ENCODE measurements at regions not wholly inside any gene's neighbourhood (a gene's known extent, or its start where the extent isn't known, plus 50 kb on each side); places are given as distances from the start of the nearest gene placed in this dataset.
"Not testable (repeated sequence)": the region's sequence is repeated elsewhere in the genome, so short reads cannot be mapped to it uniquely, and the experiment has no call there.

DNA sequence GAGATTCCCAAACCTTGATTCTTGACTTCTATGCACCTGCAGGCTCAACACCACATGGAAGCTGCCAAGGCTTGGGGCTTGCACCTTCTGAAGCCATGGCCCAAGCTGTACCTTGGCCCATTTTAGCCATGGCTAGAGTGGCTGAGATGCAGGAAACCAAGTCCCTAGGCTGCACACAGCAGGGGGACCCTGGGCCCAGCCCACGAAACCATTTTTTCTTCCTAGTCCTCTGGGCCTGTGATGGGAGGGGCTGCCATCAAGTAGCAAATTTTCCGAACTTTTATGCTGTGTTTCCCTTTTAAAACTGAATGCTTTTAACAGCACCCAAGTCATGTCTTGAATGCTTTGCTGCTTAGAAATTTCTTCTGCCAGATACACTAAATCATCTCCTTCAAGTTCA lies 253.9 kb upstream of the RPS23 start:
- not testable (repeated sequence) for DNase-seq

- DNase-seq = peak; percentile 1
Measured at GRCh38 chr5:82526540-82526939, 248.4 kb upstream of the RPS23 start.

- no peak for DNase-seq
Measured at GRCh38 chr5:82525626-82526025, 247.5 kb upstream of the RPS23 start.

- DNase-seq = no peak
Measured at GRCh38 chr5:82523633-82524032, 245.5 kb upstream of the RPS23 start.

- no peak for DNase-seq
Measured at GRCh38 chr5:82522897-82523296, 244.7 kb upstream of the RPS23 start.

GRCh38 chr5:82521431-82522051 lies 243.4 kb upstream of the RPS23 start:
- no peak for DNase-seq

DNA sequence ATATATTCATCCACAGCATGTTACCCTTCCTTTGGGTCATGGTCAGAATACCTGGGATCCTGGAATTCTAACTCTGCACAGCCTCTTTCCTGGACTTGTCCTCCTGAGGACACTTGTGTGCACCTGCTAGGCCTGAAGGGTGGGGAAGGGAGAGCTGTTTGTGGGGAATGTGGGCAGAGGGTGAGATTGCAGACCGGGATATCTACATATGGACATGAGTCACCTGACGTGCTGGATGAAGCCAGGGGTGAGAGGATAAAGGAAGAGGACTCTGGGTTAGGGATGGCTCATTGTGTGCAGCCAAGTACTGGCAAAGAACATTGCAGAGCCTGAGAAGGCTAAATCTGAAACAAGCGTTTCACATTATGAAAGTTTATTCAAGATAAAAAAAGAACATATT lies 241.4 kb upstream of the RPS23 start:
- no peak for DNase-seq

DNA sequence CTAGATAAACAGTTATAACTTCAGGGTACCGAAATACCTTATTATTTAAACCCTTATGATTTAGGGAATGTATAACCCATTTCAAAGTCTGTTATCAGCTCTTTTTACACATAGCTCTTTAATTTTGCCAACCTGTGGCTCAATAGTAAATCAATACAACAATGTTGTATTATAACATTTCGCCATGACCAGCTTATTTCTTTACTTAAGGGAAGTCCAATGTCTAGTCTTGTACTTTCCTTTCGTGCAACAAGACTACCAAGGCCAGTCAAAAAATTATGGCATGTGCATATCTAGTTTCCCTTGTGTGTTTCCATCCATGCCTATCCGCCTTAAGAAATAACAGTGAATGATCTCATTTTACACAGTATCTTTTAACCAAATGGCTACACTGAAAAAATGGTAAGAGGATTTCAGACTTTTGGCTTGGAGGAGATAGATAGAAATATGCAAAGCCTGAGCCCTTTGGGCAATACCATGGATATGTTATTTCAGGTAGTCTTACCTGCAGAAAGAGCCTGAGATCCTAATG lies 239.5 kb upstream of the RPS23 start:
- DNase-seq = no peak

- DNase-seq = no peak
Measured at GRCh38 chr5:82513738-82514137, 235.6 kb upstream of the RPS23 start.

DNA sequence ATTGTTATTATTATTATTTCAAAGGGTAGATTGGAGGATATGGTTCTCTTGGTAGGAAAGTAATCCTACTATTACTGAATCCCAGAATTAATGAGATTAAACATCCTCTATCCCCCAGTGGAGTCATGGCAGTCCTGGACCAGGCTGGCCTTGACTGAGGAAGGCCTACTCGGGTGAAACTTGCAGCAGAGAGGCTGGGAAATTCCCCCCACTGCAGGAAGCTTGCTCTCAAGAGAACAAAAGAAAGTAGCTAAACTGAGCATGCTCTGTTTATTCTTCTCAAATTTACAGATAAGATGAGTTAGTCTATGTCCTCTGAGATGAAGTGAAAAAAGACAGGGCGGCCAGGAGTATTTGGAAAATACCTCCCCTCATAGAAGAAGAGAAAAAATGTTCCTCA lies 233.9 kb upstream of the RPS23 start:
- peak; percentile 22 for DNase-seq

GRCh38 chr5:82511134-82511533 lies 233.0 kb upstream of the RPS23 start:
- DNase-seq = no peak

GRCh38 chr5:82509762-82510161 lies 231.6 kb upstream of the RPS23 start:
- DNase-seq = no peak

DNA sequence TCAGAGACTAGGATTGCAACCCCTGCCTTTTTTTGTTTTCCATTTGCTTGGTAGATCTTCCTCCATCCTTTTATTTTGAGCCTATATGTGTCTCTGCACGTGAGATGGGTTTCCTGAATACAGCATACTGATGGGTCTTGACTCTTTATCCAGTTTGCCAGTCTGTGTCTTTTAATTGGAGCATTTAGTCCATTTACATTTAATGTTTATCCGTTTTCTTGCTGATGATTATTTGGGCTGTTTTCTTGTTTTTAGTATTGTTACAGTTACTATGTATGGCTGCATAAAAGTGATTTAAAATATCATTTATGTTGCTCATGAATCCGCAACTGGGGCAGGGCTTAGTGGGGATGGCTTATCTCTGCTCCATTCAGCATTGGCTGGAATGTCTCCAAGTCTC lies 228.2 kb upstream of the RPS23 start:
- not testable (repeated sequence) for DNase-seq

- no peak for DNase-seq
Measured at GRCh38 chr5:82499725-82500244, 221.6 kb upstream of the RPS23 start.

DNA sequence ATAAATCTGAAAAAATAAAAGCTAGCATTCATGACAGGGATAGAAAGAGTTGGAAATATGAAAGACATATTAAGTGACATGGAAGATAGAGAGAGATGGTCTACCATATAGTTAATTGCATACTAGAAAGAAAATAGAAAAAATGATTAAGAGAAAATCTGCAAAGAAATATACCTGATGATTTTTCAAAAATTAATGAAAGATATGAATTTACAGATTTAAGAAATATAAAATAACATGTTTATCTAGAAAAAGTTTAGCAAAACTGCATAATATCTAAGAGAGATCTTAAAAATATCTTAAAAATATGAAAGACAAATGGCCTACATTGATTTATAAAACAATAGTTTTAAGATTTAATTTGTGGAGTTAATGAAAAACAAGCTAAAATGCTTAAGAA lies 219.1 kb upstream of the RPS23 start:
- no peak for DNase-seq

GRCh38 chr5:82494942-82495341 lies 216.8 kb upstream of the RPS23 start:
- no peak for DNase-seq

- no peak for DNase-seq
Measured at GRCh38 chr5:82493221-82493620, 215.1 kb upstream of the RPS23 start.

- DNase-seq = no peak
Measured at GRCh38 chr5:82491397-82491796, 213.2 kb upstream of the RPS23 start.

- DNase-seq = no peak
Measured at GRCh38 chr5:82489683-82490082, 211.5 kb upstream of the RPS23 start.

- DNase-seq = no peak
Measured at GRCh38 chr5:82487131-82487530, 209.0 kb upstream of the RPS23 start.

DNA sequence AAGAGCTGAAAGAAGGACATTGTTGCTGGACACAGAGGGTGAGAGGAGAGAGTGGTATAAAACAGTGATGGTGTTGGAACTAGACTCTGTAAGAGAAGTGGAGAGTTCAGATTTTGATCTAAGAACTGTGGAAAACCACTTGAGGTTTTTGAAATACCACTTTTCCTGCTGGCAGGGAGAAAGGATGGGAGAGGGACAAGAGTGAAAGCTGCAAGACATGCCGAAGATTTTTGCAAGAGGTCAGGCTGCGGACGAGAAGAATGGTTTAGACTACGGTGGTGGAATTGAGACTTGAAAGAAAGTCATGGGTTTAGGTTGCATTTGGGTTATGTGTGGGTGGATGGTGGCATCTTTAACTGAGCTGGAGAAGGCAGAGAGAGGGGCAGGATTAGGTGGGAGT lies 202.2 kb upstream of the RPS23 start:
- no peak for DNase-seq

- DNase-seq = no peak
Measured at GRCh38 chr5:82476155-82476554, 198.0 kb upstream of the RPS23 start.

DNA sequence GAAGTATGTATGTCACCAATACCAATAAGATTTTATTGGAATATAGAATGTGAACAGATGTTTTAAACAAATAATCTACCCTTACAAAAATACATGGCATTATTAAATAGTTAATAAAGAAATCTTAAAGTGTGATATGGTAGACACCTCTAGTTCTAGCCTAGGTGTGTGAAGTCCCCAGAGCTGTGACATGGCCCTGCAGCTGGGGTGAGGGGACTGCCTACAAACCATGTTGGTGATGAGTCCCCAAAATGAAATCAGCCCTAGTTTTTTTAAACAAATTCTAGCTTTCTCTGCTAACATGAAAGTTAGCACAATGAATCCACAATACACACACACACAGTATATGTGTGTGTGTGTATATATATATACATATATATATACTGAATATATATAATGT lies 195.1 kb upstream of the RPS23 start:
- no peak for DNase-seq

GRCh38 chr5:82470185-82470994 lies 192.2 kb upstream of the RPS23 start:
- DNase-seq = no peak

All from activated CD4-positive, alpha-beta T cell treated with anti-CD3 and anti-CD28 coated beads, Interleukin-2, Interleukin-6, amounts not matched to agents 100 ng/mL and 50 ng/mL, durations not matched to agents 16 hours and 8 hours (primary cell).